HG02610 (cell line): ENCODE measurements at regions not wholly inside any gene's neighbourhood (a gene's known extent, or its start where the extent isn't known, plus 50 kb on each side); places are given as distances from the start of the nearest gene placed in this dataset.

ENCODE experiments used
- ATAC-seq: cut with Tn5 transposase; IDR thresholded peaks from one replicate; pipeline ENCODE4 v1.9.1; 2021; ENCODE audit warnings: mild to moderate bottlenecking, moderate library complexity; ENCODE audit not compliant: unreplicated experiment

DNA sequence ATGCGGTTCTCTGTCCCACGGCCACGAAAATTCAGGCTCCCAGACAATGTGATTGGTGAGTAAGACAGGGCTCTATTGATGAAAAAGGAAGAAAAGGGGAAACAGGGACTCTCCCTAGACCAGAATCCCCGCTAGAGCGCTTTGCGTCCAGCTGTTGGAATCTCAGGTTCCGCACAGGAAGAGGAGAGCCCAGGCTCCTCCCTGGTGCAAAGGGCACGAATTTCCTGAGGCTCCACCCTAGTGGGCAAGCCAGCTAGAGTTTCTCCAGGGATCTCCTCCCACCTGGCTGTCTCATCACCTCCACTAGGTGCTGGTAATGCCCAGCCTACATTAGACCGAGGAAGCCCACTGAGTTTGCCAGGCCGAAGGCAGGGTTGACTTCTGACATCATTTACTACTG, 135.9 kb upstream of the SOX4 start:
- ATAC-seq: no peak

DNA sequence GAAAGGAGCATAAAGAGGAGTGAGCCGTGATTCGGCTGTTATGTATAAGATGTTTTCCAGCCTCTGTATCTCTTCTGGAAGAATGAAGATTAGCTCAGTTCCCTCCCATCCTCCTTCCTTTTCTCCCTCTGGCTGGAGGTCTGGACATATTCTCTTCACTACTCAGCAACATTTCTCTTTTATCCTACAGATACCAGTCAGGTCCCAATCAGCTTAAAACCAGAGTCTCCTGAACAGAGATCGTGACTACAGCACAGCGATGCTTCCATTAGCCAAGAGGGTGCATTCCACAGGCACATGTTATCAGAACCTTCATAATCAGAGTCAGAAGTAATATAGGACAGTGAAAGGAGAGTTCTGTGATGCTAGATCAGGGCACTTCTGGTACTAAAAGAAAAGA, 133.9 kb upstream of the SOX4 start:
- no peak for ATAC-seq

DNA sequence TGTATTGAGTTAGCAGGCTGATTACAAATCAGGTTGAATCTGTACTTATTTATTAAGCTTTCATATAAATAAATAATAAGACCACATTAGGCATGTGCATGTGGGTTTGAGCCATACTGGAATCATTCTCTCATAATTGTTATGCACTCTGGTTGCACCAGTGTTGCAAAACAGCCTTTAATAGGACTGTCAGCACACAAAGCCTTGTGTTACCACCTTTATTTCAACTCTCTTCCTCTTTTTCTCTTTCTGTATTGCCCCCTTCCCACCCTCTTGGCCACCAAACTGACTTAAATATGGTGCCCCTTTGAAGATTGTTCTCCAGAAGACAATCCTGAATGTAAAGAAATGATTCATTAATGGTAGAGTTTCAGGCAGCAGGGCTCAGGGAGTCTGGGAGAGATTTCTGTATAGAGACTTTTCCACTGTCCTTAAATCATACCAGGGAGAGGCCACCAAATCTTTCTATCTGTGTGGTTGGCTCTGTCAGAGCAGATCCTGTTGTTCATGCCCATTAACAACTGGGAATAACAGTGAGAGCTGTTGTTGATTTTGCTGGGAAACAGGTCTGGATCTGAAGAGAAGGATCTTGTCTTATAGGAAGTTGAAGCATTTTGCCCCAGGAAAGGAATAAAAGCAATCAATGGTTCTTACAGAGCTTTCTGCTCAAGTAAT, 131.6 kb upstream of the SOX4 start:
- no peak for ATAC-seq

DNA sequence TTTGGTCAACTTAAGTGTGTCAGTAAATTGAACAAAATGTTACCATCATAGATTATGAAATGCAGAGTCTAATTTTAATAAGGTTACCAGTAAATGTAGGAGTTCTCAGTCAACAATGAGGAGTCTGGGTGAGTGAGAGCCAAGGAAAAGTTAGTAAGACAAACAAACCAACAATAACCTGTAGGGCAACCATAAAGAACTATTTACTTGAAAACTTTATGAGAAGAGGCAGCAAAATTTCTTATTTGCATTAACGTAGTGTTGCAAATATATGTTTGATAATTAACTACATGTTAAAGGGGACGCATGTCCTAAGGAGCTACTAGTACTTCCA, 131.1 kb upstream of the SOX4 start:
- ATAC-seq: no peak

DNA sequence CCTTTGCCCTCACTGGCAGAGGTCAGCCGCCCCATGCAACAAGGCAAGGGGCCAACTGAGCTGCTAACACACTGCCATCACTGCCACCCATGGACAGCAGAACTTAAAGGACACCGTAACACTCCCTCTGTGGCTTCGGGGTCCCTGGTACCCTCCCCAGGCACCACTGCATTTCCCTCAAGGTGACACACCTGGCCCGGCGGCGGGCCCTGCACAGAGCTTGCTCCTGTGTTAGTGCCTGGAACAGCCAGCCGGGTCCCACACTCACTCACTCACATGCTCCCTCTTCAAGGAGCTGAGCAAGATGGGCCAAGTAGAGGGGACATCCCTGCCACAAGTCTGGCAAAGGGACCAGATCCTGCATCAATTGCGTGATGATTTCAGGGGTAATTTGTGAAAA, 126.5 kb upstream of the SOX4 start:
- no peak for ATAC-seq

DNA sequence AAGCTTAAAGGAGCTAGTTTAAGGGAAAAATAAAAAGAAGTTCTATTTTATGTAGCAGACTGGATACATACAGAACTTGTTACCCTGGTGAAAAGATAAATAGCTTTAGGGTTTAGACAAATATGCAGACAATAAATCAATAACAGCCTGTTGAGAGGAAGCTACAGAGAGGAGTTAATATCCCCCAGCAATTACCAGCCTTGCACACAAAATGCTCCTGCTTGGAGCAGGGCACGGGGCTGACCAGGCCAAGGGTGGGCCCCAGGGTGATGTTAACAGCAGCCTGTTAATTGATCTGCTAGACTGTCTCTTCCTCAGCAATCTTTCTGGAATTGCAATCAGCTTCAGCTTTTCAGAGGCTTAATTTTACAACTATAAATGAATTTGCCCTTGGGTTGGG, 125.1 kb upstream of the SOX4 start:
- no peak for ATAC-seq

DNA sequence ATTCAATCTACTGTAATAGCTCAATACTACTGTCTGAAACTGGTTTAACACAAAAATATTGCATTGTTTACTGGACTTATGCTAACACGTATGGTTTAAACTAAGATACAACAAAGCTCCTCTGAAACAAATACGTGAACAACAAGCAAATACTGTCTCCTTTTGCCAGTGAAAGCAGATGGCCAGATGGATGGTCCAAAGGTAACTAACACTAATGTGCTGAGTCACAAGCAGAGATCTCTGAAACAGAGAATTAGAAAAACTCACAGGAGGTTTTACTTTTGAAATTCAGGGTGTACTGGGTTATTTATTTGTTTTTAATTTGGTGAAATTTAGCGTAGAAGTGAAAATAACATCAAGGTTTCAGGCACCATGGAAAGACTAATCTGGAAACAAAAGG, 124.3 kb upstream of the SOX4 start:
- no peak for ATAC-seq

DNA sequence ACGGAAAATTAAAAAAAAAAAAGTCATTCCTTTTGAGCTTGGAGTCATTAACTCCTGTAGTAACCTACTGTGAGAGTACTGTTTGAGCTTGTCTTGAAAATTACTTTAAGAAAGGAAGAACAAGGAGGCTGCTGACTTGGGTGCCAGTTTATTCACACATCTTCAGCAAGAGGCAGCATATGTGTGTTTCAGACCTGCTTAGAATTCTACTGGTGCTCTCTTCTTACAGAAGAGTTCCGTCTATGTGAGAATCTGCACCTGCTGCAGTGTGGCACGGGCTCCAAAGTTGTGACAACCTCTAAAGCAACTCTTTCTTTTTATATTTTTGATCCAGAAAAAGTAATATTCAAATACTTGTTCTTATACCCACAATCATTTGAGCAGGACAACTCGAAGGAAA, 117.4 kb upstream of the SOX4 start:
- no peak for ATAC-seq

DNA sequence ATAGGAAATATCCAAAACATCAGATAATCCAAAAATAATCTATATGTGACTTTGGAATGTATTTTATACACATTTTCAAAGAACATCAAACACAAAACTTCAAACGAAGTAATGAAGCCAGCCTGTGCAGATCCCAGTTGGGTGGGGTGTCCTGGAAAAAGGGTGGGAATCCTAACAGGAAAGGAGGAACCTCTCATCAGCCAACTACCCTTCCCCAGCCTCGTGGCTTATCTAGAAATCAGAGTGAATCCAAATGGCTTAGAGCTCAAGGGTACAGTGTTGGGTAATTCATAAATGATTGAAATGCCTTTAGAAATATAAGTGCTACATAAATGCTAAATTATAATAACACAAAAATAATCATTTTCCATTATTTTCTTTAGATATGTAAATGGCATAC, 115.1 kb upstream of the SOX4 start:
- no peak for ATAC-seq

DNA sequence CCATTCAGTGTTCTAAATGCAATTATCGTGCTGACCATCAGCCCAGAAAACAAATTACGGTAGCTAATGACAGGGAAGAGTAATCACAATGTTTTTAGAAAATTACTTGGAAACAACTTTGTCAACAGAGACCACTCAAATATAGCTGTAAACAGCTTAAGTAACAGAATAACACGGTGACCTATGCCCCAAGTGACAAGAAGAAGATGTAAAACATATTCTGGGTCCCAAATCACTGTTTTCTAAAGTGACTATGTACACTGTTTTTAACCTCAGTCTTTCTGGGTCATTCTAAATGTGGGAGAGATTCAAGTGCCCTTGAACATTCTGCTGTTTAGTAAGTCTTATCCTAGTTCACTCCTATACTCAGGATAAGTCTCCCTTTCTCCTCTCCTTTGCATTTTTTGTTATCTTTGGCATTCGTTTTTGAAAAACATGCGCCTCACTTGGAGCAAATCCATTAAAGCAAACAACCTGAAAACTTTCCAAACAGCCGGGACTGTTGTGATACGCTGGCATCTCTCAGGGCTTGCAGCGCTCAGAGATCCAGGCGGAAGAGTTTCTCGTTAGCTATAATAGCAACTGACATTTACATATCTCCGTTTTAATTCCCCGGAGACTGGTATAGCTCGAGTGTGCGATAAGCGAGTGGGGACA, 114.5 kb upstream of the SOX4 start:
- ATAC-seq: no peak

DNA sequence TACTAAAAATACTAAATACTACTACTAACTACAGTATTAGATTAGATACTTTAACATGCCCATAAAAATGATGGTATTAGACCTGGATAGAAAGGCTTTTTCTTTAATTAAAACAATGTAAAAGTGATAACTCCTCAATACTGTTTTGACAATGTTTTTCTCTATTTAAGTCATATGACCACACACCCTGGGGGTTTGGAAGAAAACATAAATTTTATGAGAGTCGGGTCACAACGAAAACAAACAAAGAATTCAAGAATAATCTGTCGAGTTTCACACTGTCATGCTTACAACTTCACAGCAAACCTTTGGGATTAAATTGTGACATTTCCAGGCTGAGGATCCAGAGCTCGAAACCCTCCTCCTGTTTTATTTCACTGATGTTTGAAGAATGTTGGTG, 107.4 kb upstream of the SOX4 start:
- no peak for ATAC-seq

DNA sequence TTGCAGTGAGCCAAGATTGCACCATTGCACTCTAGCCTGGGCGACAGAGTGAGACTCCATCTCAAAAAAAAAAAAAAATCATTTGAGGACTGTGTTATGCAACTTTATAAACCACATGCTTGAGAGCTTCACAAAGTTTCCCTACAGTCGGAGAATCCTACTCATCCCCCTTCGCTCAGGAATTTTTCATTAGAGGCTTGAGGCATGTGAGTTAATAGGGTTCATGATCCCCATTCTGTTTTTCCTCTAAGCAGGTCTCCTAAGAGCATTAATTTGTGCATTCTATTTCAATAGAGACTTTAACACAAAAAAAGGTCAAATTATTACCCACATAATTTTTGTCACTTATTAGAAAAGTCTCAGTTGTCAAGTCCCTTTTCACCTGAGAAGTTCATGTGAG, 103.7 kb upstream of the SOX4 start:
- ATAC-seq: no peak

DNA sequence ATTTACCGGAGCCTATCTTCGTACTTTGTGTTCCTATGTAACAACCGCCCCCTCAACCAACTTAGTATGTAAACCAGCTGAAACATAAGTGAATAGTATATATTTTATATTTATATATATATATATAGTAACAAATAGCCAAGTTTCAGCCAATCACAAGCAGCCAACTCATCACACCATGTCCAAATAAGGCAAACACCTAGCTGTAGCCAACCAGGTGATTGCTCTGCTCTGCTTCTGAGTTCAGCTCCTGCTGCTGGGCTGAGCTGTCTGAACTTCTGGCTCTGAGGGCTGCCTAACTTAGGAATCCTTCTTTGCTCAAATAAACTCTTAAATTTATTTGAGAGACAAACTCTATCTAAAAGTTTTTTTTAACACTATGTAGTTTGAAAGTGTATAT, 101.6 kb upstream of the SOX4 start:
- ATAC-seq: no peak

DNA sequence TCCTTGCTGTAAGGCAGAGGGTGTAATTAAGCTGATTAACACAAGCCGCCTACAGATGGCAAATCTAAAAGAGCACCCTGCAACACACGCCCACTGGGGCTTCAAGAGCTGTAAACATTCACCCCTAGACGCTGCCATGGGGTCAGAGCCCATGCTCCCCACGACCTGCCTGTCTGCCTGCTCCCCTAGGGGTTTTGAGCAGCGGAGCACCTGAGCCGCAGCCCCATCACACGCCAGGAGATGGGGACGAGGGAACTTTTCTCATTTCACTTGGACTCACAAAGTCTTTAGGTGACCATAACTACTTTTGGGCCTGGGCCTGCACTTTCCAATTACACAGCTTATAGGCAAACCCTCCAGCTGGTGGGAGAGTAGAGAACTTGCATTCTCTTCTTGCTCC, 99.0 kb upstream of the SOX4 start:
- ATAC-seq: no peak

DNA sequence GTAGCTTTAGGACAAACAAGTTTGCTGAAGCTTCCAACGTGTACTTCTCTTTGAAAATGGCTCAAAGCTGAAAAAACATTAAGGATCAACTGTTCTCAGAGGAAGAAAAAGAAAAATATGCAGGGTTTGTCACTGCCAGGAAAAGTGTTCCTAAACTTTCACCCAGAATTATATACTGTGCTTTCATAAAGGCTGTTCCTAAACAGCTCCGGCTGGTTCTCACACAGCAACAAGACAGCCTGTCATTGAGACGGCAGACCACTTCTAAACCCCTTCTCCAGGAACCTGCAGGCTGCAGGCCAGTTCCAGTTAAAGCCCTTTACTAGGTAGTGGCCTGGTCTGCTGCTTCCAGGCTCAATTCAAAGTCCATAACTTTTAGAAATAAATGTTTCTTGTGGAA, 97.4 kb upstream of the SOX4 start:
- ATAC-seq: no peak

DNA sequence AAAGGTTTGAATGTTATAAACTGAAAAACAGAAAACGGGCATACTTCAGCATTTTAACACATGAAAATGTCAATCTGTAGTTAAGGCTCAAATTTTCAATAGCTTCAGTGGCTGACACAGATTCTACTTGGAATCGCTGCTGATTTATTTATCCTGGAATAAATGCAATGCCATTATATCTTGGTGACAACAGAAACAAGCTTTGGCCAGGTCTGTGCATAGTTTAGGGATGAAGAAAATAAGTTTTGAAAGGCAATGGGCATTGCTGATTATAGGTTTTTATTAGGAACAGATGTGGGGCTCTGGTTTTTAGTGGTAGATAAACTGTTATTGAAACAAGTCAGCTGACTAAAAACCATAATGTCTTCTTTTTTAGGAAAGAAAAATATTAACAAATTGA, 96.8 kb upstream of the SOX4 start:
- ATAC-seq: no peak

DNA sequence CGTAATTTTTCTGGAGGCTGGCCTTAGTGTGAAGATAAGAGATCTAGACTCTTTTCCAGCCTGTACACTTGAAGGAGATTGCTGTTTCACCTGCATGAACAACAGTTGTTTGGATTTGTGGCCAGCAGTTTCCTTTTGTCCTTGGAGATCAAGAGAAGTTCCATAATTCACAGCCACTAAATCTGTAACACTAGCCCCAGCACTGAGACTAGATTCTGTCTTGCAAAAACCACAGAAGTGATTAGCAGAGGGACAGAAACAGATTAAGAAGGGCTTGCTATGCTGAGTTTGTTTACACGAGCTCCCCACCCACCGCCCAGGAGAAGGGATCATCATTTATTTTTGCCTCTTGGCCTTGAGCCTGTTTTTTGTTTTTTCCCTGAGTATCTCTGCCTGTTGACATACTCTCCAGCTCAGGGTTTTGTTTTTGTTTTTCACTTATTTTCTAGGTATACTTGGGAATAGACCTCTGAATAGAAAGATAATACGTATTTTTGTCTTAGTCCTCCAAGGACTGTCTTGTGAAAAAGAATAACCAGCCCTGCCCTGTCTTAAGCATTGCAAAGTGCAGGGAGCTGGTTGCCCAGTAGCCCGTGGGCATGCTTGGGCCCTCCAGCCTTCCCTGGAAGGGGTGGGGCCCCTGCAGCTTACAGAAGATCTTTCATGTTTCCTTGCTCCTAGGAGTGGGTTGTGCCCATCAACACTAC, 93.1 kb upstream of the SOX4 start:
- no peak for ATAC-seq

DNA sequence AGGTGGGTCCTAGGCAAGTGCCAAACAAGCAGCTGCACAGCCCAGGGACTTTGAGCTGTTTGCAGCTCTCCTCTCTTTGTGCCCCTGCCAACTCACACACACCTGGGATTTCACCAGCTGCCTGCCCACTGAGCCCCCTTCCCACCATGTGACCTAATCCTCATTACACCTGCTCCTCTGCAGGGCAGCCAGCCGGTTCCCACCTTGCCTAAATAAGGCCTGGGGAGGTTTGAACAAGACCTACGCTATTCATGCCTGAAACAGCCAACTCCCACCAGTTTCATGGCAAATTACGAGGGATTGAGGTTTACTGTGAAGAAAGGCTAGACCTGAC, 92.6 kb upstream of the SOX4 start:
- ATAC-seq: no peak

DNA sequence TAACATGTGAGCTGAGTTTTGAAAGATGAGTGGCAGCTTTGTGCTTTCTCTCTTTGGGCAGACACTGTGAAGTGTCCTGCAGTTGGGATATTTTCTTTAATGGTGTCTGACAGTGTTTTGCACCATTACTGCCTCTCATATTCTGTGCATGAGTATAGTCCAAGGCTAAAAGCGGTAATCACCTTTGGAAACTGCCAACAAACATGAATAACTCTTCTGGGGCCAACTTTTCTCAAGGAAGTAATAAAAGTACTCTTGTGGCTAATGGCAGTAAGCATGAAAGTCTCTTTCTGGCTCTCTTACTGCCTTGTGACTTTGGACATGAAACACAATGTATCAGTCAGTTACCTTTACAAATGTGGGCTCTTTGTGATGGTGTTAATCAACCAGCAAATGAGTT, 91.7 kb upstream of the SOX4 start:
- ATAC-seq: no peak

DNA sequence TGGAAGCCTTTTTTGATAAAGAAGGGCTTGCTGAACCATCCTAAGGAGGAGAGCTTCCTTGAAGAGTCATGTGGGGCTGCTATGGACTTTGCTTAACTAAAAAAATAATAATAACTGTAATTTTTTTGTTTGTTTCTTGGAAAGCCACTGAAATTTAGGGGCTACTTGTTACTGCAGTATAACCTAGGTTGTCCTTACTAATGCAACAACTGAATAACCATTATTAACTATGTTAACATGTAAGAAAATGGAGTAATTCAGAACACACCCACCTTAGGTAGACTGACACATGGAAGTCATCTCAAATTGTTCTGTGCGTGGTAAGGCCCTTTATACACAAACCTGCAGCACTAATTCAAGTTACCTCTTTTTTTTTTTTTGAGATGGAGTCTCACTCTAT, 90.9 kb upstream of the SOX4 start:
- no peak for ATAC-seq

DNA sequence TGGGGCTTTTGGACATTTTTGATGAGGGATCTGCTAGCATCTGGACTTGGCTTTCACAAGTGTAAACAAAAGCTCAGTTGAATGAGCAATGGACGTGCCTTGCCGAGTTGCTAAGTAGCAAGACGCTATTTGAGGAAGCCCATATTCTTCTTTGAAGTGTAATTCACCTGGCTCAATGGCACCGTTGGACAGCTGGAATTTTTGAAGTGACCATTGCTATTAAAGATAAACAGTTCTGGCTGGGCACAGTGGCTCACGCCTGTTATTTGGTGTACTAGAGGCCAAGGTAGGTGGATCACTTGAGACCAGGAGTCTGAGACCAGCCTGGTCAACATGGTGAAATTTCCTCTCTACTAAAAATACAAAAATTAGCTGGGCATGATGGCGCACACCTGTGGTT, 88.8 kb upstream of the SOX4 start:
- ATAC-seq: no peak

DNA sequence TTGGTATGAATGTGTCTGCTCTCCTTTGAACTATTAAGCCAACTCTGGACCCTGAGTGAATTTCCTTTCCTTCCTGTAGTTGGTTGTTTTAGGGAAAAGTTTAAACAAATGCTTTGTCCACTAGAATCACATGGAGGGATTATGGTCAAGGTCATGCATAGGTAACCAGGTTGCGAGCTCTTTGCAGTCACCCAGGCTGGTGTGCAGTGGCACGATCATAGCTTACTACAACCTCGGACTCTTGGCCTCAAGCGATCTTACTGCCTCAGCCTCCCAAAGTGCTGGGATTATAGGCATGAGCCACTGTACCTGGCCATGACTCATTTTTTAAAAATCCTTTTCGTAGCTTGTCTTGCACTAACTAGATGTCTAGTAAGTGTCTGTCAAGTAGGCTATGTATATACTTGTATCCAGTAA, 88.0 kb upstream of the SOX4 start:
- ATAC-seq: no peak

DNA sequence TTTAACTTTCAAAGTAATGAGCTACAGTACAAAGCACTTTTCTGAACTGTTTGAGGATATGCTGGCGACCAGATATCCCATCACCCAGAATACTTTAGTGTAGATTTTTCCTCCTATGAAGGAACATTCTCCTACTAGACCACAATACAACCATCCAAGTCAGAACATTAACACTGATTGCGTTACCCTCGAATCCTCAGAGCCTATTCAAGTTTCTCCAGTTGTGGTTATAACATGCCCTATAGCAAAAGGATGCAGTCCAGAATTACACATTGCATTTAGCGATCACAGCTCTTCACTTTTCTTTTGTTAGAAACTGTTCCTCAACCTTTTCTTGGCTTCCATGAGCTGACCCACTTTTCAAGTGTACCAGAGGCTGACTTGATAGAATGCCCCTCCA, 87.4 kb upstream of the SOX4 start:
- no peak for ATAC-seq
